Keratinocyte (primary cell): ENCODE measurements at regions not wholly inside any gene's neighbourhood (a gene's known extent, or its start where the extent isn't known, plus 50 kb on each side); places are given as distances from the start of the nearest gene placed in this dataset.

Experiments used
- EZH2 ChIP-seq: IDR thresholded peaks from one replicate; pipeline ENCODE4 v1.6.1; 2012; ENCODE audit warnings: inconsistent platforms, mild to moderate bottlenecking, low read length, moderate library complexity
- TF ChIP-seq, protein P1 (sequence below), 3 experiments: IDR thresholded peaks in 1 of 3; conservative IDR thresholded peaks in 1 of 3; optimal IDR thresholded peaks in 1 of 3; 2 replicates in 2 of 3; 3 replicates in 1 of 3; pipeline versions ENCODE3 to v1.5.1; 2011; ENCODE audit warnings: low read length in 3 of 3, mild to moderate bottlenecking in 3 of 3, moderate library complexity in 2 of 3, control low read depth in 1 of 3, inconsistent platforms in 1 of 3; ENCODE audit not compliant: insufficient read depth in 2 of 3; ENCODE audit errors: extremely low read depth in 1 of 3

DNA sequence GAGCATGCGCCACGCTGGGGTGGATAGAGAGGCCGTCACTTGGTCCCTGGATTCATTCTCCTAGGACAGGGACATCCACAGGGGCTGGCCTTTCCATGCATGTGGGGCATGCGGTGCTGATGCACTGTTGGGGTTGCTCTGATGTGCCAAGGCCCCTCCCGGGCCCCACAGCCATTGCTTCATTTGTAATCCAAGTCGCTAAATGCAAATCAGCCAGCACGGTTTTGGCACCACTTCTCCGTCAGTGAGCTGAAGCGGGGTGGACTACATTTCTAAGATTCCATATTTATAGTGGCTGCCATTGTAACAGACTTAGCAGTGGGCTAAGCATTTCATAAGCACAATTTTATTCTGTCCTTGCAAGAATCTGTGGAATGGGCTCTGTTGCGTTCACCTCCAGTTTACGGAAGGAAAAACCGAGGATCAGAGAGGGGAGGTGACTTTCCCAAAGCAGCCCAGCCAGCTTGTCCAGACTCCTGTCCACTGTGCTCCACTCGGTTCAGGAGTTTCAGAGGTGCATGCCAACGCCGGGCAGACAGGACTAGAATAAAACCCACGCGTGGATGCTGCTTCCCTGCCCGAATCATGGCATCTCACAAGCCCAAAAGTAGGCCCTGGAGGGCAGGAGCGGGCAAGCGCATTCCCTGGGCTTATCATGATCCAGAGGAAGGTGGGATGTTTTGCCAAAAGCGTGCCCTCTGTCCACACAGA, 102.6 kb upstream of the COL5A1 start:
- TF ChIP-seq, protein P1, sequence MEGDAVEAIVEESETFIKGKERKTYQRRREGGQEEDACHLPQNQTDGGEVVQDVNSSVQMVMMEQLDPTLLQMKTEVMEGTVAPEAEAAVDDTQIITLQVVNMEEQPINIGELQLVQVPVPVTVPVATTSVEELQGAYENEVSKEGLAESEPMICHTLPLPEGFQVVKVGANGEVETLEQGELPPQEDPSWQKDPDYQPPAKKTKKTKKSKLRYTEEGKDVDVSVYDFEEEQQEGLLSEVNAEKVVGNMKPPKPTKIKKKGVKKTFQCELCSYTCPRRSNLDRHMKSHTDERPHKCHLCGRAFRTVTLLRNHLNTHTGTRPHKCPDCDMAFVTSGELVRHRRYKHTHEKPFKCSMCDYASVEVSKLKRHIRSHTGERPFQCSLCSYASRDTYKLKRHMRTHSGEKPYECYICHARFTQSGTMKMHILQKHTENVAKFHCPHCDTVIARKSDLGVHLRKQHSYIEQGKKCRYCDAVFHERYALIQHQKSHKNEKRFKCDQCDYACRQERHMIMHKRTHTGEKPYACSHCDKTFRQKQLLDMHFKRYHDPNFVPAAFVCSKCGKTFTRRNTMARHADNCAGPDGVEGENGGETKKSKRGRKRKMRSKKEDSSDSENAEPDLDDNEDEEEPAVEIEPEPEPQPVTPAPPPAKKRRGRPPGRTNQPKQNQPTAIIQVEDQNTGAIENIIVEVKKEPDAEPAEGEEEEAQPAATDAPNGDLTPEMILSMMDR (optimal IDR thresholded peaks at IDR 0.05 in 1 of 3, IDR thresholded peaks at IDR 0.05 in 1 of 3, conservative IDR thresholded peaks at IDR 0.05 in 1 of 3; ENCODE audit: extremely low read depth in 1 of 3, insufficient read depth in 2 of 3, low read length in 3 of 3), result no peak
- no peak for TF ChIP-seq EZH2
